ENCODE measurements at regions not wholly inside any gene's neighbourhood (a gene's known extent, or its start where the extent isn't known, plus 50 kb on each side); places are given as distances from the start of the nearest gene placed in this dataset.
"Not testable (repeated sequence)": the region's sequence is repeated elsewhere in the genome, so short reads cannot be mapped to it uniquely, and the experiment has no call there.

DNA sequence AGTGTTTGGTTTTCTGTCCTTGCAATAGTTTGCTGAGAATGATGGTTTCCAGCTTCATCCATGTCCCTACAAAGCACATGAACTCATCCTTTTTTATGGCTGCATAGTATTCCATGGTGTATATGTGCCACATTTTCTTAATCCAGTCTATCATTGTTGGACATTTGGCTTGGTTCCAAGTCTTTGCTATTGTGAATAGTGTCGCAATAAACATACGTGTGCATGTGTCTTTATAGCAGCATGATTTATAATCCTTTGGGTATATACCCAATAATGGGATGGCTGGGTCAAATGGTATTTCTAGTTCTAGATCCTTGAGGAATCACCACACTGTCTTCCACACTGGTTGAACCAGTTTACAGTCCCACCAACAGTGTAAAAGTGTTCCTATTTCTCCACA lies 269.8 kb upstream of the DCN start:
- not testable (repeated sequence) for DNase-seq (ENCODE audit: low read depth)

DNA sequence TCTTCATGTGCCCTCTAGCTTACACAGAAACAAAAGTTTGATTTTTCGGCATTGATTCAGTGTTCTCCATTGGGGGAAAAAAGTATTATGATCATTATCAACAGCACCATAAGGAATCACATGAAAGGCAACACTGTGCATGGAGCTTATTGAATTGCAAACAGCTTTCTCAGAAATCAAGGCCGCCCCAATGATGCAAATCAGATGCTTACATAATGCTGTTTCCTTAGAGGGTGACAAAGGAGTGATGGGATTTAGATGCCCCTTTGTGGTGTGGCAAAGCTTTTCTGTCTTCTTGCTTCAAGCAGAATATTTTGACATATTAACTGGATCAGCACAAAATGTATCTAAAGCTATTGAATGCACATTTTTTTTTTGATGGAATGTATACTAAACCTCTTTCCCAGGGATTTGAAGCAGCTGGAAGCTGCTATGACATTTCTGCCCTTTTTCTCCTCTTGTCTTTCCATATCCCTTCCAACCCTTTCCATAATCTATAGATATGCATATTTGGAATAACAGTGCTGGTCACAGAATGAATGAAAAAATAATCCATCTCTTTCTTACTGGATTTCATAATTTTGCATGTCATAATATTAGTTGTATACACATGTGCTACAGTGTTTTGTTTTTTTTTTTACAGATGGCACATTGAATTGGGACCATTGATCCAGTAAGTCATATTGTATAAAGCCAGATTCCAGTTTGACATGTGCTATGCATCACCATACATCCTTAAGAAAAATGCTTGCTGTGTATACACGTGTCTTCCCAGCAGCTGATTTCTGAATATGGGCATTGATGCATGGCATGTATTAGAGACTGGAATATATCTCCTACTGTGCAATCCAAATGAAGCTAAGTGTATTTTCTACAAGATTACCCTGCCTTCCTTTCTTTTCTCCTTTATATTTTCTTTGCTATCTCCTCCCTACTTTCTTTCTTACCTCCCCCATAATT lies 259.7 kb upstream of the DCN start:
- no peak for DNase-seq (ENCODE audit: low read depth)

DNA sequence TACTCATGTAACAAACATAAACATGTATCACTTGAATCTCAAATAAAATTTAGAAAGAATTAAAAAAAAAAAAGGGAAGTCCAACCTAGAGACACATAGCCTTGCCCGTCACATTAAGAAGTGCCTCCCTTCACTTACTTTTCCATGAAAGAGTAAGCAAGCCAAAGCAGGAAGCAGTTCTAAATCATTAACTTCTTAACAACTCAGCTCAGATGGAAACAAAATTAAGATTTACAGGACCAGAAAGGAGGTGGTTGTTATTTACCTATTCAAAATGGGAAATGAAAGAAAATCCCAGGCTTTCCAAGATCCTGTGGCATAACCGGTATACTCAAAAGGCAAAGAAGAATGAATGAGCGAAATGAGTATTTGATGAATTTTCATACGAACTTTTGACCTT lies 258.6 kb upstream of the DCN start:
- no peak for DNase-seq (ENCODE audit: low read depth)

DNA sequence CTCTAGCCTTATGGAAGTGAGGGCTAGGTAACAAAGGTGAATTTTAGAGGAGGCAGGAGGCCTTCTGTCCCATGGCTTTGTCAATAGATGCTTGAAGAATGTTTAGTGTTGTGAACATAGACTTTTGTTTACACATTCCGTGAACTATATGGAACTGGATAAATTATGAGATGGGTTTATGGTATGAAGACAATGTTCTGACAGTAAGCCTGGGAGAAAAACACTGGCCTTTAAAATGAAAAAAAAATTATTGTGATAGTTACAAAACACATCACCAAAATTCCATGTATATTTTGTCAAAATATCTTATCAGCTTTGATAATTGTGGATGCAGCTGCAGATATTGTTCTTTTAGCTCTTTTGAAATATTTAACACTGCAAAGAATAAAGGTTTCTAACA lies 251.5 kb upstream of the DCN start:
- DNase-seq (ENCODE audit: low read depth) = no peak

DNA sequence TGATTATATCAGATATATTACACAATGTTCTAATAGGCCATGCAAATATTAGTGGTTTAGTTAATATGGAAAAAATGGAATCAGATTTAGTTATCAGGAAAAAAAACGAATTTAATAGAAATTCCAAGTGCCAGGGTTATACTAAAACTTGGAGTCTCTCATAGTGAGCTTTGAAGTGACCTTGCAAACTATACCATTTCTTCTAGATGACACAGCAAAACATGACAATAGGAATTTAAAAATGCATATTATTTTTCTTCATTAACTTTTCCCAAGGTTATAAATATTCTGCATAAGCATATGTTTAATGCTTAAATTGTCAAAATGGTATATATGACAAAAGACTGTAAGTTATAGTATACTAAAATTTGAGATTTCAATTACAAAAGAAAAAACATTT lies 250.1 kb upstream of the DCN start:
- no peak for DNase-seq (ENCODE audit: low read depth)

DNA sequence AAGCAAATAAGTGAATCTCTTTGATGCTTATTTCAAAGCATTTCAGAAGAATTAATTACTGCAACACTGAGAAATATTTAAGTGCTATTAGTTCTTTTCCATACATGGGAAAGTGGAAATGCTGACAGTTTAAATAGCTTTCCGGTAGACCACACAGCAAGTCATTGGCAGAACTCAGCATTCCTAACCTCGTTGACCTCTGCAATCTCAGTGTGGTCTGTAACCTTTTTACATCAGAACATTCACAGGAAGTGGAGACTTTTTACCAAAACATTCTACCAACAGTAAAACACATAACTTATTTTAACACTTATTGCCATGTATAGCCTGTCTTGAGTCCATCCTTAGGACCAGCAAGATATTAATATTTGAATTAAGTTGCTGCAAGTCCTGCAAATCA lies 249.5 kb upstream of the DCN start:
- DNase-seq (ENCODE audit: low read depth) = peak; percentile 82

DNA sequence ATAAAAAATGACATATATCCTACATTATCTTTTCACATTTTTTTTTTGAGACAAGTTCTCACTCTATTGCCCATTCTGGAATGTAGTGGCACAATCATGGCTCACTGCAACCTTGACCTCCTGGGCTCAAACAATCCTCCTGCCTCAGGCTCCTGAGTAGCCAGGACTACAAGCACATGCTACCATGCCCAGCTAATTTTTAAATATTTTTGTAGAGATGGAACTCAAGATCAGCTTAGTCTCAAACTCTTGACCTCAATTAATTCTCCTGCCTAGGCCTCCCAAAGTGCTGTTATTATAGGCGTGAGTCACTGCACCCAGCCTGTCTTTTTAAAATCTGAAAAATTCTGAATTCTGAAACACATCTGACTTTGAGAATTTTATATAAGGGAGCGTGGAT lies 241.9 kb upstream of the DCN start:
- DNase-seq (ENCODE audit: low read depth) = peak; percentile 55

GRCh38 chr12:91423693-91424050 lies 241.1 kb upstream of the DCN start:
- peak; percentile 31 for DNase-seq (ENCODE audit: low read depth)

DNA sequence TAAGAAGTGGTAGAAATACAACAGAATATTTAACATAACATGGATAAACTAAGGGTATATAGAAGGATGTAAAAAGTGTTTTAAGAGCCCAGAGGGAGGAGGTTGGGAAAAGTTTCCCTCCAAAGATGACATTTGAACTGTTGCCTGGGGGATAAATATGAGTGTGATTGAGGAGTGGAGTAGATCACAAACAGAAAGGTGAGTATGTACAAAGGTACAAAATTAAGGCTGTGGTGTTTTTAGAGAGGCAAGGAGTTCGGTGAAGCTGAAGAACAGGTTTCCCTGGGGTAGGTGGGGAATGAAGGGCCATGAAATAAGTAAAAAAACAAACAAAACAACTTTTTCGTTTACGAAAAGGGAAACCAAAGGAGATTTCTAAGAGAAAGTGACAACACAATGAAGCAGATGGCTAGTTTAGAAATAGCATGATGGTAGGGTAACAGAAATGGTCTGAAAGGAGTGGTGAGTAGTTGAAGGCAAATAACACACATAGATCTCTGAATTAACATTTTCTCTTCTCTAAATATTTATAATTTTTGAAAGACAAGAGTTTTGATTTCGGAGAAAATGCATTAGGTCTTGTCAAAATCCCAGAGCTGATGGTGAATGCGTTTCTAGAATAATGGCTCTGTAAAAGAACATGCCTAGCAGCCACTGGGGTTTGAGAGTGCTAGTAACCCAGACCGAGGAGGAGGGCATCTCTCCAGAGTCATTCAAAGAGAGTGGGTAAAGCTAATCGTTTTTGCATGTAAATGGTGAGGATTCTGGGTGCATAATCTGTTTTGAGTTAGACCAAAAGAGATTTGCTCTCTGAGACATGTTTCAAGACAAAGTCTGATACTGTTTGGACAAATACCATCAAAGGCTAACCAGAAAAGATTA lies 240.4 kb upstream of the DCN start:
- peak; percentile 22 for DNase-seq (ENCODE audit: low read depth)

DNA sequence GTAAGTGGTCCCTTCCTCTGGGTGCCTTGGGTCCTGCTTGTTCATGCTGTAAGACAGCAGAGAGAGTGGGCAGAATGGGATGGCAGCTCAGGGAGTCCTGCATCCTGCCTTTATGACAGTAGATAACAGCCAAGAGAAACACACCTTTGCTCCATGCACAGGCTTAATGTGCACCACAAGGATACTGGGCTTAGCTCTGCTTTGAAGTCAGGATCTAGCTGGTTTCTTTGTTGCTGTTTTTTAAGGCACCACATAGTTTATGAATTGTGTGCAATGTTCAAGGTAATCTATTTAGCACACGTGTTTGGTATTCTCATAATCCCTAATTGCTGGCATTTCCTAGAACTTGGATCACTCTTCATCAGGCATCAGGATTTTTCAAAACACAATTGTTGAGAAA lies 239.5 kb upstream of the DCN start:
- DNase-seq (ENCODE audit: low read depth) = no peak

- no peak for DNase-seq (ENCODE audit: low read depth)
These were observed 237.2 kb upstream of the DCN start for GRCh38 chr12:91419809-91420208.

DNA sequence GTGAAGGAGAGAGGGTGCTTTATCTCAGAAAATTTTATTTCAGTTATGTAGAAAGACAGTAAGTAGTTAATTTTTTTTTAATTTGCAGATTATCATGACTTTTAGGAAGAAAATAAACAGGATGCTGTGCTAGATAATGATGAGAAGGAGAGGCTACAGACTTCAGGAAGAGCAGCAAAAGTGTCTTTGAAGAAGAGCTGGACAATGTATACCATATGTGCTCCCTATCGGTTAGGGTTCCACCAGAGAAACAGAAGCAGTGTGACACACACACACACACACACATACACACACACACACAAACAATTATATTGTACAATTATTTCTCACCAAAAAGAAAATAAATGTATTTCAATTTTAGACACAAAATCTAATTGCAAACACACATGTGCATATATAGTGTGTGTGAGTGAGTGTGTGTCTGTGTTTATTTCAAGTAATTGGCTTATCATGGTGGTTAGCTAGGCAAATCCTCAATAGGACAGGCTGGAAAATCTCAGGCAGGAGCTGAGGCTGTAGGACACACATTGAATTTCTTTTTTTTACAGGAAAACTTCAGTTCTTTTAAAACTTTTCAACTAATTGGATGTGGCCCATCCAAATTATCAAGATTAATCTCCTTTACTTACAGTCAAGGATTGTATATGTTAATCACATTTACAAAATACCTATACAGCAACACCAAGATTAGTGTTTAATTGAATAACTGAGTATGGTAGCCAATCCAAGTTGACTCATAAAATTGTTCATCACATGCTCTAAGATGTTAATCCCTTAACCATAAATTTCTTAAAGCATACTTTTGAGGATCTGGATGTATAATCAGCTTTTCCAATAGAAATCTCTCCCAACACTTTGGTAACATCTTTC lies 235.8 kb upstream of the DCN start:
- no peak for DNase-seq (ENCODE audit: low read depth)

GRCh38 chr12:91417650-91418049 lies 235.0 kb upstream of the DCN start:
- DNase-seq (ENCODE audit: low read depth) = no peak

- no peak for DNase-seq (ENCODE audit: low read depth)
These were observed 232.0 kb upstream of the DCN start for GRCh38 chr12:91414636-91415035.

- DNase-seq (ENCODE audit: low read depth) = peak; percentile 87
These were observed 231.2 kb upstream of the DCN start for GRCh38 chr12:91413581-91414546.

DNA sequence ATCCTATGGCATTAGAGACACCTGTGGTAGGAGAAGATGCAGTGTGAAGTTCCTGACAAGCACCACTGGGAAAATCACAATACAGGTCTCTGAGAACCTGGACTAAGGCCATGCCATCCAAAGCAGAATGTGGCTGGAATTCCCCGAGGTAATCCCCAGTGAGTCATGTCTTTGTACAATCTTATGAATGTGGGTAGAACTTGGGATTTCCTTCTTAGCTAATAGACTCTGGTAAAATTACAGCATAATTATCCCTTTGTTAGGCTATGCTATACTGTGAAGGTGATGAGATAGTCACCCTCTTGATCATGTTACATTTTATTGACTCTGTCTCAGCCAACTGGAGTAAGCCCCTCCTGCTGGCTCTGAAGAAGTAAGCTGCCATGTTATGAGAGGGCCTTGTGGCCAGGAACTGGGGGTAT lies 224.3 kb upstream of the DCN start:
- DNase-seq (ENCODE audit: low read depth) = peak; percentile 90

- DNase-seq (ENCODE audit: low read depth) = no peak
These were observed 221.8 kb upstream of the DCN start for GRCh38 chr12:91404441-91404840.

DNA sequence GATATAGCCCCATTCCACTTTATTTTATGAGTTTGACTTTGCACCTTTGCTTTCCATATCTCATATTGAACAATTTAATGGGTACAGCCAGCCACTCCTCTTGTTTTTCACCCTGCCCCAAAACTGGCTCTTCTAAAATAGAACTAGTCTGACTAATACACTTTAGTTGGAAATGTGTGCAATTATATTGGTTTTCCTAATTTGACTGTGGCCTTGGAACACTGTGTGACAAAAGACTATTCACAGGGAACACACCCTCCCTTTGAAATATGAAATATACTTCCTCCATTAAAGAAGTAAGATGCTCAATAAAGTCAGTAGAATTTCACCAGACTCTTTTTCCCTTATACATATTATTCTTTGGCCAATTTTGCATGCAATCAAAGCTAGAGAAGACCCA lies 218.6 kb upstream of the DCN start:
- DNase-seq (ENCODE audit: low read depth) = no peak

DNA sequence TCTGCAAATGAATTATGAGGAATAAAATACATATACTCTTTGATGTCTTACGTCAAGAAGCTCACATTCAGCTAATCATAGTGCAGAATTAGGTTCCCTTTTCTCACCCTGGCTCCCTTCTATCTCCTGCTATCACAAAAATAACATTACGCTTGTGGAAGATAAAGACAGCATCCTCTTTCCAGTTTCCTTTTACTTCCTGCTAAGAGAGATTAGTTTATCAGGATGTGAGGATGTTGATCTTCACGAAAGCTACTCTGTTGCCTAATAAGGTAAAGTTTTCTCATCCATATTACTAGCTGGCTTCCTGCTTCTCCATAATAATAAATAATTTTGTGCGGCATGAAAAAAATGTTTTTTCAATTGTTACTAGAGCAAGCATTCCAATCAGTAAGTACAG lies 217.7 kb upstream of the DCN start:
- no peak for DNase-seq (ENCODE audit: low read depth)

- DNase-seq (ENCODE audit: low read depth) = no peak
These were observed 215.4 kb upstream of the DCN start for GRCh38 chr12:91397866-91398532.
